SHP77 treated with DMSO at 0.1 percent for 48 hours (cell line): ENCODE measurements at regions not wholly inside any gene's neighbourhood (a gene's known extent, or its start where the extent isn't known, plus 50 kb on each side); places are given as distances from the start of the nearest gene placed in this dataset.

Source experiments
- DNase-seq: peaks from one replicate; lab custom pipeline; 2025; lab: John Stamatoyannopoulos, UW

DNA sequence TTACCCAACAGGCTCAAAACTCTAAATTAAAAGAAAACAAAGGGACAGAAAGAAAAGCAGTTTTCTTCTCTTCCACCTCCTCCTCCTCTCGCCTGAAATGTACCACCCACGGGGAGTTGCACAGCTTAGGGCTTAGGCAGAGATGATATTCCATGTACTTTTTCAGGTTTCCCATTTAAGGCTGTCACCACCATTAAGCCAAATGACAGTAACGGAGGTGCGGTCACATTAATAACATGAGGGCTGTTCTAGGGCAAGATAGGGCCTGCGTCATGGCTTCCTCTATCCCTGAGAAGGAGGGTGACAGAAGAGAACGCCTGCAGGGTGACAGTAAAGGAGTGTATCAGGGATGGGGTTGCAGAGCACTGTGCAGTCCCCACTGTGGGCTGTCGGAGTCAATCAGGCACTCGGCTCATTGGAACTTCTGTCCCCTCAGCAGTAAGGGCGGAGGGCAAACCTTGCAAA, 51.7 kb upstream of the TJP1 start:
- DNase-seq: no peak

DNA sequence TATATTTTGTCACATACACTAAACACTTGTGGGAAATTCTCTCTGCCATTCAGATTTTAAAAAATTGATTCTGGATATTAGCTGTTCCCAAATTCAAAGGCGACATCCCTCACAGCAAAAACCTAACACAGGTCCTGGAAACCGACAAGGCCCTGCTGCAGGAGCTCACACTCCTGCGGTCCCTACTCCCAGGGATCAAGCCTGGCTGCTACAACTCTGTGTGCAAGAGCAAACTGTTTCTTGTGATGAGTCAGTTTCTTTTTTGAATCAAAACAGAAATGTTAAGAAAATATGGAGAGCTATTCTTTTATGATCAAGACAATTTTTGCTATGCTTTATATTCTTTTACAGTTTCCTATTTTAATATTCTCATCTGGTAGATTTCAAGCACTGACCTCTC, 51.0 kb upstream of the TJP1 start:
- no peak for DNase-seq

DNA sequence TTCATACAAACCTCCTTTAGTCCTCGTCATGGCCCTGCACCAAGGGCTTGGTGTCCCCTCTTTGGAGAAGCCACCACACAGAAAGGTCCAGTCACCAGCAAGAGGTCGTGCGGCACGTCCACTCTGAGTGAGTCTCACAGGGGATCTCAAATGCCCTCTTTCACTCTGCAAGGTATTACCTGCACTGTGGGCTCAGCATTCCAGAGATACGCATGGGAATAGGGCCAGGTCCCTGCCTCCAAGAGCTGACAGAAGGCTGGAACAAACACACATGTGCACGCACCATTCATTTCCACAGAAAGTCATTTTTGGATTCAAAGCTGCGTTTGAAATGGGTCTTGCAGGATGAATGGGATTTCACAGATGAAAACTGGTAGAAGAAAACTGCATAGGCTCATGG, 50.4 kb upstream of the TJP1 start:
- DNase-seq: no peak
